RPMI7951 (cell line): ENCODE measurements at regions not wholly inside any gene's neighbourhood (a gene's known extent, or its start where the extent isn't known, plus 50 kb on each side); places are given as distances from the start of the nearest gene placed in this dataset.

Experiments used
- DNase-seq: peaks from one replicate; pipeline ENCODE4 v3.0.0-alpha.2; 2012; ENCODE audit warnings: low read depth

GRCh38 chr5:89473196-89473595, 590.2 kb upstream of the MEF2C start:
- DNase-seq: no peak

- no peak for DNase-seq
Measured at GRCh38 chr5:89471541-89471940, 588.6 kb upstream of the MEF2C start.

GRCh38 chr5:89471115-89471514, 588.1 kb upstream of the MEF2C start:
- DNase-seq: no peak

GRCh38 chr5:89470658-89471057, 587.7 kb upstream of the MEF2C start:
- no peak for DNase-seq

GRCh38 chr5:89458332-89458656, 575.3 kb upstream of the MEF2C start:
- no peak for DNase-seq

- DNase-seq: peak; percentile 94
Measured at GRCh38 chr5:89457411-89458331, 574.7 kb upstream of the MEF2C start.

- no peak for DNase-seq
Measured at GRCh38 chr5:89452081-89452480, 569.1 kb upstream of the MEF2C start.

- no peak for DNase-seq
Measured at GRCh38 chr5:89451263-89451662, 568.3 kb upstream of the MEF2C start.

GRCh38 chr5:89450149-89450538, 567.2 kb upstream of the MEF2C start:
- DNase-seq: no peak

GRCh38 chr5:89449392-89450148, 566.6 kb upstream of the MEF2C start:
- no peak for DNase-seq

GRCh38 chr5:89447027-89447426, 564.0 kb upstream of the MEF2C start:
- no peak for DNase-seq

GRCh38 chr5:89445106-89445745, 562.2 kb upstream of the MEF2C start:
- peak; percentile 45 for DNase-seq

GRCh38 chr5:89444088-89444487, 561.1 kb upstream of the MEF2C start:
- DNase-seq: no peak

GRCh38 chr5:89443508-89443907, 560.5 kb upstream of the MEF2C start:
- DNase-seq: peak; percentile 23

- no peak for DNase-seq
Measured at GRCh38 chr5:89441965-89442364, 559.0 kb upstream of the MEF2C start.

GRCh38 chr5:89440670-89441069, 557.7 kb upstream of the MEF2C start:
- no peak for DNase-seq

GRCh38 chr5:89437450-89438435, 554.8 kb upstream of the MEF2C start:
- DNase-seq: peak; percentile 53

- DNase-seq: no peak
Measured at GRCh38 chr5:89436464-89436863, 553.5 kb upstream of the MEF2C start.

- no peak for DNase-seq
Measured at GRCh38 chr5:89435347-89435746, 552.4 kb upstream of the MEF2C start.

GRCh38 chr5:89428624-89429023, 545.6 kb upstream of the MEF2C start:
- DNase-seq: no peak

- no peak for DNase-seq
Measured at GRCh38 chr5:89425062-89425461, 542.1 kb upstream of the MEF2C start.
